ENCODE measurements at regions not wholly inside any gene's neighbourhood (a gene's known extent, or its start where the extent isn't known, plus 50 kb on each side); places are given as distances from the start of the nearest gene placed in this dataset.

DNA sequence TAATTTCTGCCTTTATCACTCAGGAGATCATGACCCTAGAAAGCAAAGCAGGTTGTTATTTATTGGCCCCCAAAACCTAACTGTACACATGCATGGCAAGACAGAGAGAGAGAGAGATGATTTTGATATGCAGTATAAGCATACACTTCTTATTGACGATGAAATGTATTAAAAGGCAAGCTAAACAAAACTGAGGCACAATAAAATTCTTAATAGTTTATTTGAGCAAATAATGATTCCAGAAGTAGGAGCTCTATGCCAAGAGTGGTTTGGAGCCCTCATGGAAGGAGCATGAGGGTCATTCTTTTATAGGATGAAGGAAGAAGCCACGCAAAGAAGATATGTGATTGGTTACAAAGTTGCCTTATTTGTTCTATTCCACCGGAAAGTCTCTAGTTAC, 616.0 kb downstream of the FBXO15 start:
- TF ChIP-seq, protein P1, sequence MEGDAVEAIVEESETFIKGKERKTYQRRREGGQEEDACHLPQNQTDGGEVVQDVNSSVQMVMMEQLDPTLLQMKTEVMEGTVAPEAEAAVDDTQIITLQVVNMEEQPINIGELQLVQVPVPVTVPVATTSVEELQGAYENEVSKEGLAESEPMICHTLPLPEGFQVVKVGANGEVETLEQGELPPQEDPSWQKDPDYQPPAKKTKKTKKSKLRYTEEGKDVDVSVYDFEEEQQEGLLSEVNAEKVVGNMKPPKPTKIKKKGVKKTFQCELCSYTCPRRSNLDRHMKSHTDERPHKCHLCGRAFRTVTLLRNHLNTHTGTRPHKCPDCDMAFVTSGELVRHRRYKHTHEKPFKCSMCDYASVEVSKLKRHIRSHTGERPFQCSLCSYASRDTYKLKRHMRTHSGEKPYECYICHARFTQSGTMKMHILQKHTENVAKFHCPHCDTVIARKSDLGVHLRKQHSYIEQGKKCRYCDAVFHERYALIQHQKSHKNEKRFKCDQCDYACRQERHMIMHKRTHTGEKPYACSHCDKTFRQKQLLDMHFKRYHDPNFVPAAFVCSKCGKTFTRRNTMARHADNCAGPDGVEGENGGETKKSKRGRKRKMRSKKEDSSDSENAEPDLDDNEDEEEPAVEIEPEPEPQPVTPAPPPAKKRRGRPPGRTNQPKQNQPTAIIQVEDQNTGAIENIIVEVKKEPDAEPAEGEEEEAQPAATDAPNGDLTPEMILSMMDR (IDR thresholded peaks at IDR 0.05): no peak
- no peak for TF ChIP-seq POLR2A (IDR thresholded peaks at IDR 0.05)

Data from vagina (tissue), 2 donors.